GM19239 (cell line): ENCODE measurements at regions not wholly inside any gene's neighbourhood (a gene's known extent, or its start where the extent isn't known, plus 50 kb on each side); places are given as distances from the start of the nearest gene placed in this dataset.

ENCODE experiments used
- DNase-seq: peaks from one replicate; pipeline ENCODE4 v3.0.0; 2011; ENCODE audit warnings: low spot score; ENCODE audit not compliant: insufficient read length
- FAIRE-seq: peaks from 2 replicates; lab custom pipeline; 2011; peaks lifted over from hg19 to GRCh38; lab: Jason Lieb, UNC

DNA sequence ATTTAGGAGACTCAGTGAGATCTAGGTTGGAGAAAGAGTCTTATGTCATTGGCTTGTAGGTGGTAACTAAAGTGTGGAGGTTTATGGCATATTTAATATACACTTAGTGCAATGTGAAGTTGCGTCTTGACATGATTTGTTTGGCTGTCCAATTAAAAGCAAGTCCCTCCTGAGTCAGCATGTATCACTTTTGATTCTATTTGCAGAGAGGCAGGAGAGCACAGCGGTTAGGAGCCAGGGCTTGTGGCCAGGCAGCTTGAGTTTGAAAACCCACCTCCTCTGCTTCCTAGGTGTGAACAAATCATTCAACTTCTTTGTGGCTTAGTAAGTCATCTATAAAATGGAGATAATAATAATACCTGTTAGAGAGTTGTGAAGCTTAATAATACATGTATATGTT, 68.5 kb upstream of the OTX2 start:
- DNase-seq (no peak), FAIRE-seq (no peak)

- no peak for DNase-seq
Observed at GRCh38 chr14:56875104-56875675, 64.9 kb upstream of the OTX2 start.

GRCh38 chr14:56874375-56874774, 64.1 kb upstream of the OTX2 start:
- FAIRE-seq (no peak), DNase-seq (peak; percentile 4)

More at GRCh38 chr14:56875104-56875675, 64.9 kb upstream of the OTX2 start:
- FAIRE-seq = no peak

DNA sequence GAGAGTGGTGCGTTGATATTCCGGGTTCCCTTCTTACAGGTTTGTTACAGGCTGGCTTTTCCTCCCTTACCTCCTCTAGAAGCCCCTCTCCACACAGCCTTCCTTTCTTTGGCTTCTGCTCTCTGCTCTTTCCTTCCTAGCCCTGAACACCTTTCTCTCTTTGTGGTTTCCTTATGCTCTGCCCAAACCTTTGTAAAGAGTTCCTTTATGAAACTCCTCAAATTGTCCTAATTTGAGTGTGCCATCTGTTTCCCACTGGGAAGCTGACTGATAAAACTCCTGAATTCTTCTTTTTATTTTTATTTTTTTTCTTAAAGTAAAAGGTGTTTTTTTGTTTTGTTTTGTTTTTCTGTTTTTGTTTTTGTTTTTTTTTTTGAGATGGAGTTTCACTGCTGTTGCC, 60.1 kb upstream of the OTX2 start:
- FAIRE-seq (no peak), DNase-seq (no peak)

DNA sequence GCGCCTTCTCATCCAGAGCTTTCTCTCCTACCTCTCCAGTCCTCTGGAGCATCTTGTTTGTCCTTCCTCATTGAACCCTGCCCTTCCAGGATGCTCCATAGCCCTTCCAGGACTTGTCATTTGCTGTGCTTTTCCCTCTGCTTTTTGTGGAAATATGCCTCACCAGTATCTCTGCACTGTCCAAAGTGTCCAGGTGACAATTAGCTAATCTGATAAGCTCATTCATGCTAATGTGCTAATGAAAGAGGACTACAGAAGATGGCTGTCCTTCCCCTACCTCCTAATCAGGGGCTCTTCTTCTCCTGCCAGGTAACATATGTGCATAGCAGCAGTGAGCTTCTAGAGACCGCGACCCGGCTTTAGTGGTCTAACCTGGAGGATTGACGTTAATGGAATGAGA, 58.4 kb upstream of the OTX2 start:
- no peak for DNase-seq
- no peak for FAIRE-seq

GRCh38 chr14:56862836-56863235, 52.6 kb upstream of the OTX2 start:
- DNase-seq (no peak), FAIRE-seq (no peak)

- FAIRE-seq (no peak), DNase-seq (no peak)
Observed at GRCh38 chr14:56860441-56860840, 50.2 kb upstream of the OTX2 start.
